OCI-LY1 (cell line): ENCODE measurements at regions not wholly inside any gene's neighbourhood (a gene's known extent, or its start where the extent isn't known, plus 50 kb on each side); places are given as distances from the start of the nearest gene placed in this dataset.

Experiments
- EZH2 ChIP-seq: fragments of 200-600 bp; sonication (generic), shearing (Covaris generic); IDR thresholded peaks from 2 replicates; pipeline ENCODE4 v1.8.0; 2017; ENCODE audit warnings: borderline replicate concordance, mixed run types, mild to moderate bottlenecking, antibody characterized with exemption, low read length, moderate library complexity, mixed read lengths
- TF ChIP-seq, protein P1 (sequence below): fragments of 200-600 bp; sonication (generic), shearing (Covaris generic); IDR thresholded peaks from 2 replicates; pipeline ENCODE4 v1.5.1; 2017; ENCODE audit warnings: mild to moderate bottlenecking, antibody characterized with exemption, low read length, moderate library complexity, mixed read lengths

DNA sequence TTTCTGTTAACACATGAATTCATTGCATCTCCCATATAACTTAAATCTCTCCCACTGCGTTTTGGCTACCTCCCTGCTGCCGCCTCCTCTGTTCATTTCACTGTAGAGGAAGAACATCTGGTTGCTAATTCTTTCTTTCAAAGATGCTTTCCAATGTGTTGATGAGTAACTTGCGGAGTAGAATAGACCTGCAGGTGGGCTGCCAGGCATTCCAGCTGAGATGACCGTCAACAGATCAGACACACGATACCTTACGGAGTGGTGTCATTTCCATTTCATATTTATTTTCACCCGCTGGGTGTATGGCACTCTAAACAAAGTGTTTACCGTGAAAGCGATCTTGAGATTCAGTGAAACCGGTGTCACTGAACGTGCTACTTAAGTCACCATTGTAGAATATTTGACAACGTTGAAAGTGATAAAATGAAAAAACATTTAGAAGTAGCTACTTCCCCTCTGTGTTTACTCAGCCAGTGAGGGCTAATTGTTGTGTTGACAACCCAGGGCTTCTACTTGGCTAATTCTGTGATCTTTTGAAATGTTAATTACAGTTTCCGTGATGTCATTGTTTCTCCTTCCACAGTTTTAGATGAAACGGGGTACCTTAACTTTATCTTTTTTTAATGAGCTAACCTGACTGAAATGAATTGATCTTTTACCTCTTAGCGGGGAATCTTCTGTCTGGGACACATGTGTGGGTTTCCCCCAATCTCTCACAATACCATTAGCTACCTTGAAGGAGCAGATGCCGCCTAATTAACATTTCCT lies 228.5 kb upstream of the ARGLU1 start:
- TF ChIP-seq, protein P1, sequence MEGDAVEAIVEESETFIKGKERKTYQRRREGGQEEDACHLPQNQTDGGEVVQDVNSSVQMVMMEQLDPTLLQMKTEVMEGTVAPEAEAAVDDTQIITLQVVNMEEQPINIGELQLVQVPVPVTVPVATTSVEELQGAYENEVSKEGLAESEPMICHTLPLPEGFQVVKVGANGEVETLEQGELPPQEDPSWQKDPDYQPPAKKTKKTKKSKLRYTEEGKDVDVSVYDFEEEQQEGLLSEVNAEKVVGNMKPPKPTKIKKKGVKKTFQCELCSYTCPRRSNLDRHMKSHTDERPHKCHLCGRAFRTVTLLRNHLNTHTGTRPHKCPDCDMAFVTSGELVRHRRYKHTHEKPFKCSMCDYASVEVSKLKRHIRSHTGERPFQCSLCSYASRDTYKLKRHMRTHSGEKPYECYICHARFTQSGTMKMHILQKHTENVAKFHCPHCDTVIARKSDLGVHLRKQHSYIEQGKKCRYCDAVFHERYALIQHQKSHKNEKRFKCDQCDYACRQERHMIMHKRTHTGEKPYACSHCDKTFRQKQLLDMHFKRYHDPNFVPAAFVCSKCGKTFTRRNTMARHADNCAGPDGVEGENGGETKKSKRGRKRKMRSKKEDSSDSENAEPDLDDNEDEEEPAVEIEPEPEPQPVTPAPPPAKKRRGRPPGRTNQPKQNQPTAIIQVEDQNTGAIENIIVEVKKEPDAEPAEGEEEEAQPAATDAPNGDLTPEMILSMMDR = no peak
- no peak for TF ChIP-seq EZH2
